GM19043 (cell line): ENCODE measurements at regions not wholly inside any gene's neighbourhood (a gene's known extent, or its start where the extent isn't known, plus 50 kb on each side); places are given as distances from the start of the nearest gene placed in this dataset.
"Not testable (repeated sequence)": the region's sequence is repeated elsewhere in the genome, so short reads cannot be mapped to it uniquely, and the experiment has no call there.

Experiments
- ATAC-seq: cut with Tn5 transposase; IDR thresholded peaks from one replicate; pipeline ENCODE4 v1.9.1; 2021; ENCODE audit warnings: low read depth; ENCODE audit not compliant: unreplicated experiment

DNA sequence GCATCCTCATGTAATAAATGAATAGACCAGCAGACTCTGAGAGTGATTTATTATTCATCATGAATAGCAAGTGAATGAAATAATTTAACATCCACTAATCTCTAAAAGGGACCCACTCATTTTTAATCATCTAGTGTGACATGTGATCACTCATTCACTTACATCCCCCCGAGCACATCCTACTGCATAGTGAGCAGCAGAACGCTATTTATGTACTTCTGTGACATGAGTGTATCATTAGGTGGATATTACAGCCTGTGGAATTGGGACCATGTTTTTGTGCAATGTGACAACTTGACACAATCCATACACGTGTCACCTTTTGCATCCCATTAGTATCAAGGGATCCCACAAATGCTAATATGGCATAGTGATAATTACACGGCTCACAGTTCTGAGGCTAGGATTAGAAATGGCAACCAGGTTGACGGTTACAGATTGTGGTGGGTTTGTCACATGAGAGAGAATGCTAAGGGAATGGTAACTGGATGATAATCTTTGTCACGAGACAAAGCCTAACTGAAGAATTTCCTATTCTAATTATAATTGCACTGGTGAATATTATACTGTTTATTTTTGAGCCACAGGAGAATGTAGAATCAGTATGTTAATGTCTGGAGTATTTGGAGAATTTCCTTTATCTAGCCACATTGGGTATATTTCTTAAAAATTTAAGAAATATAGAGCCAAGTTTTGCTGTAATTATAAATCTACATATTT lies 595.2 kb upstream of the TBL1XR1 start:
- ATAC-seq = no peak

DNA sequence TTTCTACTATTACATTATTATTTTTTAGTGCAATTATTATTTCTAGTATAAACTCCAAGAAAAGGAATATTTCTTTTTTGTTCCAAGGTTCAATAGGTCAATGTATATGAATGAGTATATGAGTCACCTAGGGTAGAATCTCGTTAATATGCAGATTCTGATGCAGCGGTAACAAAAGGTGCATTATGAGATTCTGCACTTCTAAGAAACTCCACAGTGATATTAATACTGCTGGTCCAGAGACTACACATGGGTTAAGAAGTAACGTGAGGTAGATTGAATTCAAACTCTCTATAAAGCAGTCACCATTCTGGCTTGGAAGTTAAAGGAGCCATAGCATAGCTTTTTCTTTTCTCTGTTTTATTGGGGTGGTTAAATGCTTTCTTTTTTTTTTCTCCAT lies 596.2 kb upstream of the TBL1XR1 start:
- no peak for ATAC-seq

DNA sequence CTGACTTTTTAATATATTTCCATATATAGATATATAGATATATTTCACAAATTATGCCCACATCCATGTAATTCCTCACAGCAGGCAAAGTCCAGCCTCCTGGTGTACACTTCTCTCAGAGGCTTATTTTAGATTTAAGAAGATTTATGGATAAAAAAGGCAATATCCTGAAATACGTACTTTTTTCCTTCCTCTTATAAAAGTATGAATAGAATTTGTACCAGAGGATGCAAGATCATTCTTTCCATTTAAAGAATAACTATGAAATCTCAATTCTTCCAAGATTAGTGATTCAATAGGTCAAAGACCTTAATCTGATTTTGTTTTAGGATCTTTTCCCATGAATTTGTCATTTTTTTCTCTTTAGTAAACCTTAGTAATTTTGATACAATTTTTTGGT lies 597.9 kb upstream of the TBL1XR1 start:
- ATAC-seq = no peak

DNA sequence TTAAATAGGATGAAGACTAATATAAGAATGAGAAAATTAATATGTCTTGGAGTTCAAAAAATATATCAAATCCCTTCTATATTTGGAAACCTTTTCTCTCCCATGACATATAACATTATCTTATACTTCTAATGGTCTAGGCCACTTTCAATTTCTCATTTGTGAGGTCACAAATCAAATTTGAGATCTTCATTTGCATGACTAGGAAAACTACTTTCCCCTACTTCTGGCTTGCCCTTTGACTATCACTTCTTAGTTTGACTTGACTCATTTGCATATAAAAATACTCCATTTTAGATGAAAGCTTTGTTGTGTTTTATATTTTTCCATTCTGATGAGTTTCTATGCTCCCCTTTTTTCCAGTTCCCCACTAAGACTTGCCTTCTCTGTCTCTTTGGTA lies 598.6 kb upstream of the TBL1XR1 start:
- no peak for ATAC-seq

DNA sequence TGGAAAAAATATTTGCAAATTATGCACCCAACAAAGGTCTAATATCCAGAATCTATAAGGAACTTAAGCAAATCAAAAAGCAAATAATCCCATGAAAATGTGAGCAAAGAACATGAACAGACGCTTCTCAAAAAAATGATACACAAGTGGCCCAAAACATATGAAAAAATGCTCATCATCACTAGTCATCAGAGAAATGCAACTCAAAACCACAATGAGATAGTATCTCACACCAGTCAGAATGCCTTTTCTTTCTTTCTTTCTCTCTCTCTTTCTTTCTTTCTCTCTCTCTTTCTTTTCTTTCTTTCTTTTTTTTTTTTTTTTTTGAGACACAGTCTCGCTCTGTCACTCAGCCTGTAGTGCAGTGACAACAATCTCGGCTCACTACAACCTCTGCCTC lies 602.9 kb upstream of the TBL1XR1 start:
- ATAC-seq = not testable (repeated sequence)

DNA sequence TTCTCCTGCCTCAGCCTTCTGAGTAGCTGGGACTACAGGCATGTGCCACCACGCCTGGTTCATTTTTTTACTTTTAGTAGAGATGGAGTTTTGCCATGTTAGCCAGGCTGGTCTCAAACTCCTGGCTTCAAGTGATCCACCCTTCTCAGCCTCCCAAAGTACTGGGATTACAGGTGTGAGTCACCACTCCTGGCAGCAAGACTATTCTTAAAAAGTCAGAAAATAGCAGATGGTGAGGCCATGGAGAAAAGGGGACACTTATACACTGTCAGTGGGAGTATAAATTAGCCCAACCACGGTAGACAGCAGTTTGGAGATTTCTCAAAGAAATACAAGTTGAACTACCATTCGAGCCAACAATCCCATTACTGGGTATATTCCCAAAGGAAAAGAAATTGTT lies 603.3 kb upstream of the TBL1XR1 start:
- no peak for ATAC-seq

DNA sequence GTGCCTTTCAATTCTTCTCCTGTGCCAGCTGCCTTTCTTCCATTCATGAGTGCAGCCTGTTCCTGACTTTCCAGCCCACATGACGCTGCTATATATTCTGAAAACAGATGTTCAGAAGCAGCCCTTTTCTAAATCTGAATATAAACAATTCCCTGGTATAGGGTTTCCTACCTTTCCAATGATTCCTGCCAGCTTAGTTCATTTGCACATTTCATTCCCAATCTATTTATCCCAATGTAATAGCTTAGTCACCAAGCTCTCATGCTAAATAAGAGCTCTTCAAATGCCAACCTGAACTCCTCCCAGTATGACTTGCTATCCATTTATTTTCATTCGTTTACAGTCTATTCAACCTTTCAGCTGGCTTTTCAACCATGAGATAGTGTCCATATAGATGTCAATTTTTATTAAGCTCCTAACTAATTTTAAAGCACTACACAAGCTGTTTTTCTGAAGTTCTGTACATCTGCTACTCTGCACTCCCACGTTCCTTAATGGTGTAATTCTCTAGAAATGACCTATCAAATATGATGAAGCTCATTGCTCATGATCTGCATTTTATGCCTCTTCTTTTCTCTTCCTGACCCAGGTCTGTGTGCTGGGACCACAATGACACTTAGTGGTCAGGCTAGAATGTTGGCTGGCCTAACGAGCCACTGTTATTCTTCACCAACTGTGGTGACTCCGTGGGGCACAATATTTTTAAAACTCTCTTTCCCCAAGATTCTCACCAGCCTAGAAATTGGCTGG lies 605.0 kb upstream of the TBL1XR1 start:
- ATAC-seq = no peak

DNA sequence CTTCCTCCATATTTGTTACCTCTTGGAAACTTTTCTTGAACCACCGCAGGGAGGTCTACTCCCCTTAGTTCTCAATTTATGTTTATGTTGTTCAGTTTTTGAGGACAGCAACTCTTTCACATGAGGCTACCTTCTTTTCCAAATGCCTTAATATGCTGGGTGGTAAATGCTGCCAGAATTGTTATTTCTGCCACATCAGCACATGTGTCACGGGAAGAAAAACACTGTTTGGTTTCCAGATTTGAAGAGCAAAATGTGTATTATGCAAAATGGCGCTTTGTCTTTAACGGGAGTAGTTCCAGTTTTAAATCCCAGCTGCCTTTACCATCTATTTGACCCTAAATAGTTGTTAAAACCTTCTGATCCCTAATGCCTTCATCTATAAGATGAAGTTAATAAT lies 606.2 kb upstream of the TBL1XR1 start:
- ATAC-seq = no peak

DNA sequence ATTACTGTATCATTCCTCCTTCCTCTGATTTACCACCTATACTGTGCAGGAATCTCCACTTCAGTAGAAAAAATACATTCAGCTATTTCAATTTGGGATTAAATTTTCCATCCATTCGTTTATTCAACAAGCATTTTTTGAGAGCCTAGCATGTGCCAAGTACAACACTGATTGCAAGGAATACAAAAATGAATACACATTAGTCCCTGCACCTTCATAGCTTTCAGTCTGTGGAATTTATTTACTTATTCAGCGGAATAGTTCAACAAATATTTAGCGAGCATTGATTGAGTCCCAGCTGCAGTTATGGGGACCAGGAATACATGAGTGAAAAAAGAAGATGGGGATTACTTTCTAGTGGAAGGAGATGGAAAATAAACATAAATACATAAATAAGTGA lies 606.8 kb upstream of the TBL1XR1 start:
- ATAC-seq = no peak

DNA sequence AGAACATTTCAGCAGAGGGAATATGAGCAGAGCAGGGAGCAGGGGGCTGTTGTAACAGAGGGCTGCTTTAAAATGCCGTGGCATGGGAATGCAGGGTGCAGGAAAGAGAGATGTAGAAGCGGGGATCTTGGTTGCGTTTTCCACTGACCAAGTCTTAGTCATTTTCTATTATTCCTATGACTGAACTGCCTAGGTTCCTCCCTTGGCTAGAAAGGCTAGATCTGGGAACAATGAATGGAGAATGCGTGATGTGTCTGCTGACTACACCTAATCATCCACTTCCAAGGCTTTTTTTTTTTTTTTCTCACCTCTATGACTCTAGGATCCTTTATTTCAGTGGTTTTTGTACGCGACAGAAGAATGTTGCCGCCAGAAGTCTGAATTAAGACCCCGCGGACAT lies 607.4 kb upstream of the TBL1XR1 start:
- ATAC-seq = no peak

DNA sequence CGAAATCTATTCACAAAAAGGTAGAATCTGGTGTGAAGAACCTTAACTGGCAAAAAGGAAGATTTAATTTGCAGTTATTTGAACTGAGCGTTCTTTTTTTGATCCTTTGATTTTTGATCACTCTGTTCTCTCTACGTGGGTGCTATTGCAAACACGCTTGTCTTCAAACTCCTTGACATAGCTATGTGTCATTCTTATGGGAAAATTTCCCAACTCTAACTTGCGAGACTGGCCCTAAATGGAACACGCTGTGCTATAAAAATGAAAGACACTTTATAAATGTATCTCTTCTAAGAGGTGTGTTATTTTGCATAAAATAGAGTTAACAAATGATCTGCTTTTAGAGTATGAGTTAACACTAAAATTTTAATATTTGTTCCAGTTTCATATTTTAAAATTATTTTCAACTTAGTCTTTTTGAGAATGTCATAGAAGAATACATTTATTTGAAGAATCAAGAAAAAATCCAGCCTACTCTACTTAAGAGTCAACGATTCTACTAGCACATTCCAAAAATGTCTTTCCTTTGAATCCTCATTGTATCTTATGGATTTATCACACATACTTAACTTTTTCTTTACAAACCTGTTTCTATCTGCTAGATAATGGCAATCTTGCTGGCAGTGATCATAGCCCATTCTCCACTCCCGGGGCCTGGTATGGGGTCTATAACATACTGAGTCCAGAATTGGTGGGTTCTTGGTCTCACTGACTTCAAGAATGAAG lies 610.0 kb upstream of the TBL1XR1 start:
- ATAC-seq = no peak

DNA sequence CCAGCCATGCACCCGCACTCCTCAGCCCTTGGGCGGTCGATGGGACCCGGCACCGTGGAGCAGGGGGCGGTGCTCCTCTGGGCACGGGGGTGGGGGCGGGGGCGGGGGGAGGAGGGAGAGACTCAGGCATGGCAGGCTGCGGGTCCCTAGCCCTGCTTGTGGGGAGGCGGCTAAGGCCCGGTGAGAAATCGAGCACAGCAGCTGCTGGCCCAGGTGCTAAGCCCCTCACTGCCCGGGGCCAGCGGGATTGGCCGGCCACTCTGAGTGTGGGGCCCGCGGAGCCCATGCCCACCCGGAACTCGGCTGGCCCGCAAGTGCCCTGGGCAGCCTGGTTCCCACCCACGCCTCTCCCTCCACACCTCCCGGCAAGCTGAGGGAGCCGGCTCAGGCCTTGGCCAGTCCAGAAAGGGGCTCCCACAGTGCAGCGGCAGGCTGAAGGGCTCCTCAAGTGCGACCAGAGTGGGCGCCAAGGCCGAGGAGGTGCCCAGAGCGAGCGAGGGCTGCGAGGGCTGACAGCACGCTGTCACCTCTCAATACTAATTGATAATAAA lies 611.7 kb upstream of the TBL1XR1 start:
- ATAC-seq = not testable (repeated sequence)

DNA sequence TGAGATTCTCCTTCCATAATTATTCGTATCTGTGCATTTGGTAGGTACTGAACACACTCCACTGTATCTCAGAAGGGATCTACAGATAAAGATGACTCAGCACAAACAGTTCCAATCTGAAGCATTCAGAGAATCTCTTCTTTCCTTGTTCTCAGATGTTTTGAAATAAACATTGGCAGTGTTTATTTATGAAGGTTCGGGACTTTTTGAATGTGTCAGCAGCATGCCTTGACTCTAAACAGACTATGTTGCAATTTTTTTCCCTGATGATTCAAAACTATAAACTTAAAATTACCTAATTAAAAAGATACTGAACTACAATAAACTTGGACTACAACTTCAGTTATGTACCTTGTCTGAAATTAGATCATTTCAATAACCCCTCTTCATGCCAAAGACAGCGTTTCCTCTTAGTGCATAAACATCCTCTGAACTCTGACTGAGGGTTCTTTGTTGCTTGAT lies 612.9 kb upstream of the TBL1XR1 start:
- no peak for ATAC-seq

DNA sequence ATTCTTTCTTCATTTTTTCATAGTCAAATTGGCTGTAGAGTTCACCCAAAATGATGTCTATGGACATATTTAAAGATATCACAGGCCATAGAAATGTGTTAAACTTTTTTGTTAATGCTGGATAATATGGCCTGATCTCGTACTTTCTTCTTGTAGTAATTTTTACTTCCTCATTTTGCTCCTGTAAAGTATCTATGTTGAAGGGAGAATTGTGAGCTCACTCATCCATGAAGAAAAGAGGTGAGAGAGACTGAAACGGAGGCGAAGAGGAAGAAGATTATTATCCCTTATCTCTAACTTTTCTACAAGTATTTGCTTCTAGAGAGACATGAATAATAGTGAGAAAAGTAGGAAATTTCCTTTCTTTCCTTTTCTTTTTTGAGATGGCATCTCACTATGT lies 613.8 kb upstream of the TBL1XR1 start:
- ATAC-seq = no peak

DNA sequence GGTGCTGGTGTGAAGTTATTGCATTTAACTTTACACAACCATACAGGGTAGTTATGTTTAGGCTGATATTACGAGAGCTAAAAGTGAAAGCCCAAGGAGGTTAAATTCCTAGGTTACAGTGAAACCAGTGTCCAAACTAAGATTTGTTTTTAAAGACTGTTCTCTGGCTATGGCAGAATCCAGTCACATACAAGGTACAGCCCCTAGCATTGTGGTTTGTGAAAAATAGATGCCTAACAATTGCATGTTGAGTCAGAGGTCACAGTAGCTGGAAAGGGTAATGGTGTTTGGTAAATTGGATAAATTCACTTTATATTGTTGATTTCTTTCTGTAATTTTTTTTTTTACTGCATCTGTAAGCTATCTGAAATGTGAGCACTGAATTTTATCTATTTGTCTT lies 614.6 kb upstream of the TBL1XR1 start:
- no peak for ATAC-seq

DNA sequence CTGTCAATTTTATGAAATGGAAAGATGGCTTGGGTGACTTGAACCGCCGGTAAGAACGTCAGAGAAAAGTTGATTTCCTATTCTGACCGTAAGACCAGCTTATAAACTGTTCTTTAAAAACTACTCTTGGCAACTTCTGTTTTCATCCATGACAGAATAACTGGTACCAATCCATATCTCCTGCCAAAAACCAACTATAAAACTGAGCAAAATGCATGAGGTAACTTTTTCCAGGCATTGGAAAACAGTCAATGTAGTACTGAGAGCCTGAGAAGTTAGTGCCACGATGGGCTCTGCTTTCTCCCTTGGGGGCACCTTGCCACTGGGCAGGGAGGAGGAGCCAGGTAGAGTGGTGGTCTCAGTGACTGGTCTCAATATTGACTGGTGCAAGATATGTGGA lies 615.2 kb upstream of the TBL1XR1 start:
- ATAC-seq = no peak

DNA sequence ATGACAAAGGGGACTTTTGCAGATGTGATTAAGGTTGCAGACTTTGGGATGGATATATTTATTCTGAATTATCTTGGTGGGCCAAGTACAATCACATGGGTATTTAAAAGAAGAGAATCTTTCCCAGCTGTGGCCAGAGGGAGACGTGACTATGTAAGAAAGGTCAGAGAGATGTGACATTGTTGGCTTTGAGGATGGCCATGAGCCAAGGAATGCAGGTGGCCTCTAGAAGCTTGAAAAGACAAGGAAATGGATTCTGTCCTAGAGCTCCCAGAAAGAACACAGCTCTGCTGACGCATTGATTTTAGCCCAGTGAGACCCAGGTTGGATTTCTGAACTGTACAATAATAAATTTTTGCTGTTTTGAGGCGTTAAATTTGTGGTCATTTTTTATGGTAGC lies 616.0 kb upstream of the TBL1XR1 start:
- ATAC-seq = no peak

DNA sequence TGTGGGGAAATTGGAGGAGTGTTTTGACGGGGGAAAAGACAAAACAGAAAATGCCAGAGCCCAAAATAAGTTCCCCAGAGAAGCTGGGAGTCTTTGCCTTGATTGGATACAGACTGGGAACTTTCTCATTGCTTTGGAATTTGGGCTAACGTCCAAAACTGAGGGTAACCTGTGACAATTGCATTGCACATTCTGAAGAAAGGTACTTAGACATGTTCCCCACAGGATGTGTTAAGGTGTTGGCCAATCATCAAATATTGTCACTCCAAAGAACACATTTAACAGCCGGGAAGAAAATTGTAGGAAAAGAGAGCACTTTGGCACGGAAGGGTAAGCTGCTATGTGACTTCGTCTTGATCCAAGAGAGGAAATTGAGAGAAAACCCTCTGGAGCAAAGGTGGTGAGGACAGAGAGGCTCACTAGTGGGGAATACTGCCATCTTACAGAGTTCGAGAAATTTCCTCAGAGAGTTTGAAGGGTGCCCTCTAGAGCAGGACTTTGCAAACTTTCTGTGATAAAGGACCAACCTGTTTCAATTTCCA lies 619.5 kb upstream of the TBL1XR1 start:
- no peak for ATAC-seq

DNA sequence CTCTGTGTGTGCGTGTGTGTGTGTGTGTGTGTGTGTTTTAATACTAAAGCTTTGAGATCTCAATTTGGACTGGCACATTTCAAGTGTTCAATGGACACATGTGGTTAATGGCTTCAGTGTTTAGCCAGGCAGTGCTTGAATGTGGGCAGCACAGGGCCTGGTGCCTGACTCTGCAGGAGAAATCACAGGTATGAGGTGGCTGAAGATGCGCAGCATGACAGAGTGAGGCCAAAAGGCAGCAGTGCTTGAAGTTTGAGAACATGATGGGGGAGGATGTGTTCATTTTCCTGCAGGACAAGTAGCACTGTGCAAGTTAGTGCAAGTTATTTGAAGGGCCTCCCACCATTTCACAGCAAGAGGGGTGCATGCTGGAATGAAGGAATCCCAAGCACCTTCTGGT lies 620.5 kb upstream of the TBL1XR1 start:
- no peak for ATAC-seq

DNA sequence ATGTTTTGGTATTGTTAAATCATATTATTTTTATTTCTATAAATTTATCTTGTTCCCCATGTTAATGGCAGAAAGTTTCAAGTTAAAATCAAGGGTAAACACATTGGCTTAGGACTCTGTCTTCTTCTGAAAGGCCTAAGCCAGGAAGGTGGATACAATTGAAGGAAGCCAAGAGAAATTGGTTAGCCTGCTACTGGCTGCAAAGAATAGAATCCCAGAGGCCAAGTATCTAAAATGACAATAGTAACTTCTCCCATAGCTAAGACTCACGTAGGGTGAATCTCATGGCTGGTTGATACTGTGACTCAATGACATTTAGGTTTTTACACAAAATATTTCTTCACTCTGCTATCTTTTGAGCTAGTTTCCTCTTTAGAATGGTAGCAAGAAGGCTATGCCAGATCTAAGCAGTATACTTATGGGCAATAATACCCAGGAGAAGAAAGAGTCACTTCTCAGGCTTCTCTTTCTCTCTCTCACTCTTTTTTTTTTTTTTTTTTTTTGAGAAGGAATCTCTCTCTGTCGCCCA lies 621.5 kb upstream of the TBL1XR1 start:
- no peak for ATAC-seq
